ENCODE measurements at regions not wholly inside any gene's neighbourhood (a gene's known extent, or its start where the extent isn't known, plus 50 kb on each side); places are given as distances from the start of the nearest gene placed in this dataset.

DNA sequence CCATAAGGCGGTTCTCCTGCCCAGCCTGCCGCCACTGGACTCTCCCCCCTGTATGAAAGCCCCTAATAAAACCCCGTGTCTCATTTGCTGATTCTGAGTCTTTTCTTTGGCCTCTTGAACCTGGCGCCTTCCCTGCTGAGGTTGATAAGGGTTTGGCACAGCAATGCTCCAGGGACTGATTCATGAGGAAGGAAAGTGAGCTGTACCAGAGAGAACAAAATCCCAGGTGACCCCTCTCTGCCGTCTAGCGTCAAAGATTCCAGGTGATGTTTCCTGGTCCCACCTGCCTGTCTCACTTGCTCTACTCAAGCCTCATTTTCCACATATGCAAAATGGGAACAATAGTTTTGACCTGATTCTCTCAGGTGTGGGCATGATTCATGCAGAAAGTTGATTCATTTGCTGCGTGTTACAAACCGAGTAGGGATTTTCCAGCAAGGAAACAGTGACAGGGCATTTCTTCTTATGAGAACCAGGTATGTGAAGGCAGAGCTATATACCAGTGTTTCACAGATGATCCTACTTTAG is 730.6 kb upstream of the IGFBP3 start:
- TF ChIP-seq POLR2AphosphoS5 (IDR thresholded peaks at IDR 0.05; ENCODE audit: low read depth, low read length) = no peak
- no peak for TF ChIP-seq POLR2A (IDR thresholded peaks at IDR 0.05; ENCODE audit: low read depth, low read length)
- no peak for TF ChIP-seq TAF1 (IDR thresholded peaks at IDR 0.05; ENCODE audit: low read depth, low read length)
- no peak for TF ChIP-seq PAX5 (IDR thresholded peaks at IDR 0.05; ENCODE audit: insufficient read depth, low read length, severe bottlenecking)
- TF ChIP-seq SPI1 (IDR thresholded peaks at IDR 0.05; ENCODE audit: low read depth, low read length) = no peak
